GM12878 (cell line): ENCODE measurements at regions not wholly inside any gene's neighbourhood (a gene's known extent, or its start where the extent isn't known, plus 50 kb on each side); places are given as distances from the start of the nearest gene placed in this dataset.

ENCODE experiments used
- ATAC-seq: fragments of 200-7000 bp; cut with Tn5 transposase; 3 replicates; pipeline ENCODE4 v1.9.1; 2020; ENCODE audit warnings: mild to moderate bottlenecking, moderate library complexity
- BruUV-seq: library from RNA; stranded (reverse); fragments of 400-500 nt; replicated peaks from 2 replicates; lab custom pipeline; 2021; lab: Mats Ljungman, UMichigan
- CTCF ChIA-PET: fragments of 300-600 bp; sonication (Branson Sonifier 250); formaldehyde crosslinking; extraction: SDS; loops from one replicate; lab custom pipeline; 2021; ENCODE audit warnings: inconsistent platforms; lab: Yijun Ruan, JAX
- POLR2A ChIA-PET: fragments of 350-600 bp; formaldehyde crosslinking; extraction: SDS; loops from one replicate; lab custom pipeline; 2021; ENCODE audit warnings: inconsistent platforms; lab: Charles Lee
- RAD21 ChIA-PET: fragments of 300-600 bp; sonication (Branson Sonifier 250); formaldehyde crosslinking; loops from one replicate; lab custom pipeline; 2023; ENCODE audit warnings: antibody characterized with exemption; ENCODE audit not compliant: unreplicated experiment; lab: Charles Lee
- SMC1A ChIA-PET: fragments of 300-600 bp; sonication (Branson Sonifier 250); formaldehyde crosslinking; loops from one replicate; lab custom pipeline; 2023; ENCODE audit not compliant: unreplicated experiment, uncharacterized antibody; lab: Charles Lee
- DNase-seq: peaks from one replicate; pipeline ENCODE4 v3.0.0-alpha.2; 2011; ENCODE audit warnings: low read depth, low spot score
- FAIRE-seq: peaks from 3 replicates; lab custom pipeline; 2011; peaks lifted over from hg19 to GRCh38; lab: Jason Lieb, UNC
- H2AFZ ChIP-seq: 2 replicates; pipeline ENCODE4 v1.6.0; 2011; ENCODE audit warnings: low read depth, low read length, control low read depth; ENCODE audit not compliant: control insufficient read depth
- H3K27ac ChIP-seq: 2 replicates; pipeline ENCODE4 v1.5.1; 2011; ENCODE audit warnings: control low read depth; ENCODE audit not compliant: control insufficient read depth, insufficient read depth
- H3K27me3 ChIP-seq, 2 experiments: replicated peaks in 1 of 2; 2 replicates each; pipeline versions ENCODE4 v1.6.0 to v1.6.1; 2011; ENCODE audit warnings: low read length in 1 of 2; ENCODE audit not compliant: control insufficient read depth in 2 of 2, insufficient read depth in 2 of 2
- H3K36me3 ChIP-seq, 2 experiments: 2 replicates each; pipeline ENCODE4 v1.5.1; 2011; ENCODE audit warnings: low read length in 1 of 2; ENCODE audit not compliant: control insufficient read depth in 2 of 2, insufficient read depth in 2 of 2
- H3K4me1 ChIP-seq: 2 replicates; pipeline ENCODE4 v1.6.1; 2011; ENCODE audit warnings: mild to moderate bottlenecking, low read length, moderate library complexity, mixed read lengths; ENCODE audit not compliant: control insufficient read depth, insufficient read depth
- H3K4me2 ChIP-seq: 2 replicates; pipeline ENCODE4 v1.6.0; 2011; ENCODE audit warnings: control low read depth; ENCODE audit not compliant: control insufficient read depth, insufficient read depth
- H3K4me3 ChIP-seq: fragments of 200-600 bp; sonication (generic); 2 replicates; pipeline ENCODE4 v1.5.1; 2016
- H3K79me2 ChIP-seq: 2 replicates; pipeline ENCODE4 v1.6.0; 2011; ENCODE audit warnings: low read length; ENCODE audit not compliant: control insufficient read depth, insufficient read depth
- H3K9ac ChIP-seq: 2 replicates; pipeline ENCODE4 v1.8.0; 2011; ENCODE audit warnings: low read length, control low read depth, mixed read lengths; ENCODE audit not compliant: control insufficient read depth, insufficient read depth
- H3K9me3 ChIP-seq: replicated peaks from 3 replicates; pipeline ENCODE4 v1.5.1; 2011; ENCODE audit warnings: mild to moderate bottlenecking, low read length; ENCODE audit not compliant: control insufficient read depth, insufficient read depth
- H4K20me1 ChIP-seq: 2 replicates; pipeline ENCODE4 v1.6.0; 2011; ENCODE audit not compliant: control insufficient read depth, insufficient read depth
- CBX3 ChIP-seq: fragments of 200-600 bp; sonication (generic); IDR thresholded peaks from 2 replicates; pipeline ENCODE4 v1.6.1; 2016; ENCODE audit warnings: low read depth, borderline replicate concordance
- MXI1 ChIP-seq: fragments of 150-350 bp; IDR thresholded peaks from 2 replicates; pipeline ENCODE4 v1.6.1; 2011; ENCODE audit warnings: low read depth, mild to moderate bottlenecking, inconsistent platforms, low read length, improper control_type of control experiment
- NR2C2 ChIP-seq: IDR thresholded peaks from 2 replicates; pipeline ENCODE4 v1.6.1; 2011; ENCODE audit warnings: borderline replicate concordance, low read depth; ENCODE audit not compliant: control insufficient read depth, insufficient read length
- SIN3A ChIP-seq: IDR thresholded peaks from 2 replicates; pipeline ENCODE4 v1.6.1; 2012; ENCODE audit warnings: low read depth, low read length, improper control_type of control experiment
- SIX5 ChIP-seq: IDR thresholded peaks from 2 replicates; pipeline ENCODE4 v1.6.1; 2011; ENCODE audit warnings: mild to moderate bottlenecking, low read depth, low read length, moderate library complexity; ENCODE audit not compliant: severe bottlenecking
- STAT1 ChIP-seq: fragments of 450-650 bp; conservative IDR thresholded peaks from 2 replicates; pipeline ENCODE4 v1.6.1; 2014; ENCODE audit warnings: antibody characterized with exemption, mild to moderate bottlenecking
- TCF3 ChIP-seq: IDR thresholded peaks from 2 replicates; pipeline ENCODE4 v1.6.1; 2012; ENCODE audit warnings: low read depth, mild to moderate bottlenecking, low read length, borderline replicate concordance; ENCODE audit not compliant: insufficient read depth
- WGBS: methylation state at CpG from one replicate; pipeline ENCODE4 v1.1.6; 2016; ENCODE audit warnings: low lambda C conversion rate; ENCODE audit not compliant: insufficient replicate concordance, insufficient coverage; ENCODE audit errors: missing lambda C conversion rate; 5-methylcytosine and 5-hydroxymethylcytosine counted together
- in situ Hi-C: fragments of 300-500 bp; cut with MboI; formaldehyde crosslinking; loops from 9 replicates; pipeline ENCODE4 v1.14.3; 2018; ENCODE audit warnings: mixed read lengths
- intact Hi-C: fragments of 100-400 bp; cut with micrococcal nuclease; formaldehyde crosslinking; loops from one replicate; pipeline ENCODE4 v1.14.2; 2022; ENCODE audit not compliant: unreplicated experiment
- TF ChIP-seq, protein P1 (sequence below): fragments of 450-650 bp; formaldehyde crosslinking; IDR thresholded peaks from 2 replicates; pipeline ENCODE4 v1.4.0; 2022; ENCODE audit warnings: mild to moderate bottlenecking, moderate library complexity
- TF ChIP-seq, protein P2 (sequence below): fragments of 450-650 bp; conservative IDR thresholded peaks from 2 replicates; pipeline ENCODE4 v1.6.1; 2017; ENCODE audit warnings: mild to moderate bottlenecking, moderate library complexity

GRCh38 chr15:80324545-80325080, 72.6 kb upstream of the CTXND1 start:
- H3K4me2 ChIP-seq: no peak overlapping the region
- H3K27me3 ChIP-seq: no peaks in the 10 kb centered on the region; a peak in 3 of 4 replicates
- POLR2A ChIA-PET: interaction anchor here (0.6 kb wide), 1 partner anchor 63 kb away, joined by 4 read pairs; no protein-coding TSS in a partner anchor
- intact Hi-C loops: no loop called here
- in situ Hi-C loops: no loop called here
- H2AFZ ChIP-seq: no peak overlapping the region
- ATAC-seq: no peak
- DNase-seq: no peak
- WGBS: 44% methylated on average over 3 of the region's 3 CpGs
- H4K20me1 ChIP-seq: no peaks in the 10 kb centered on the region
- no peak overlapping the region for H3K27ac ChIP-seq
- TF ChIP-seq TCF3: no peak
- no peak for TF ChIP-seq SIX5
- TF ChIP-seq STAT1: no peak
- TF ChIP-seq, protein P1, sequence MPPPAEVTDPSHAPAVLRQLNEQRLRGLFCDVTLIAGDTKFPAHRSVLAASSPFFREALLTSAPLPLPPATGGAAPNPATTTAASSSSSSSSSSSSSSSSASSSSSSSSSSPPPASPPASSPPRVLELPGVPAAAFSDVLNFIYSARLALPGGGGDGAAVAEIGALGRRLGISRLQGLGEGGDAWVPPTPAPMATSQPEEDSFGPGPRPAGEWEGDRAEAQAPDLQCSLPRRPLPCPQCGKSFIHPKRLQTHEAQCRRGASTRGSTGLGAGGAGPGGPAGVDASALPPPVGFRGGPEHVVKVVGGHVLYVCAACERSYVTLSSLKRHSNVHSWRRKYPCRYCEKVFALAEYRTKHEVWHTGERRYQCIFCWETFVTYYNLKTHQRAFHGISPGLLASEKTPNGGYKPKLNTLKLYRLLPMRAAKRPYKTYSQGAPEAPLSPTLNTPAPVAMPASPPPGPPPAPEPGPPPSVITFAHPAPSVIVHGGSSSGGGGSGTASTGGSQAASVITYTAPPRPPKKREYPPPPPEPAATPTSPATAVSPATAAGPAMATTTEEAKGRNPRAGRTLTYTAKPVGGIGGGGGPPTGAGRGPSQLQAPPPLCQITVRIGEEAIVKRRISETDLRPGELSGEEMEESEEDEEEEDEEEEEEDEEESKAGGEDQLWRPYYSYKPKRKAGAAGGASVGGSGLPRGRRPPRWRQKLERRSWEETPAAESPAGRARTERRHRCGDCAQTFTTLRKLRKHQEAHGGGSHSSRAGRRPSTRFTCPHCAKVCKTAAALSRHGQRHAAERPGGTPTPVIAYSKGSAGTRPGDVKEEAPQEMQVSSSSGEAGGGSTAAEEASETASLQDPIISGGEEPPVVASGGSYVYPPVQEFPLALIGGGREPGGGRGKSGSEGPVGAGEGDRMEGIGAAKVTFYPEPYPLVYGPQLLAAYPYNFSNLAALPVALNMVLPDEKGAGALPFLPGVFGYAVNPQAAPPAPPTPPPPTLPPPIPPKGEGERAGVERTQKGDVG (CRISPR knock-in tag): no peak
- TF ChIP-seq MXI1: no peak
- no peak for TF ChIP-seq NR2C2
- TF ChIP-seq, protein P2, sequence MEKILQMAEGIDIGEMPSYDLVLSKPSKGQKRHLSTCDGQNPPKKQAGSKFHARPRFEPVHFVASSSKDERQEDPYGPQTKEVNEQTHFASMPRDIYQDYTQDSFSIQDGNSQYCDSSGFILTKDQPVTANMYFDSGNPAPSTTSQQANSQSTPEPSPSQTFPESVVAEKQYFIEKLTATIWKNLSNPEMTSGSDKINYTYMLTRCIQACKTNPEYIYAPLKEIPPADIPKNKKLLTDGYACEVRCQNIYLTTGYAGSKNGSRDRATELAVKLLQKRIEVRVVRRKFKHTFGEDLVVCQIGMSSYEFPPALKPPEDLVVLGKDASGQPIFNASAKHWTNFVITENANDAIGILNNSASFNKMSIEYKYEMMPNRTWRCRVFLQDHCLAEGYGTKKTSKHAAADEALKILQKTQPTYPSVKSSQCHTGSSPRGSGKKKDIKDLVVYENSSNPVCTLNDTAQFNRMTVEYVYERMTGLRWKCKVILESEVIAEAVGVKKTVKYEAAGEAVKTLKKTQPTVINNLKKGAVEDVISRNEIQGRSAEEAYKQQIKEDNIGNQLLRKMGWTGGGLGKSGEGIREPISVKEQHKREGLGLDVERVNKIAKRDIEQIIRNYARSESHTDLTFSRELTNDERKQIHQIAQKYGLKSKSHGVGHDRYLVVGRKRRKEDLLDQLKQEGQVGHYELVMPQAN: no peak
- no peak for TF ChIP-seq CBX3
- TF ChIP-seq SIN3A: no peak
- no peaks in the 10 kb centered on the region for H3K4me1 ChIP-seq
- SMC1A ChIA-PET: no interaction called here
- no peaks in the 10 kb centered on the region for H3K36me3 ChIP-seq
- CTCF ChIA-PET: no interaction called here
- no peak overlapping the region for H3K9ac ChIP-seq
- H3K79me2 ChIP-seq: no peaks in the 10 kb centered on the region
- no peaks in the 10 kb centered on the region for H3K9me3 ChIP-seq
- BruUV-seq: no TSS peak
- no peak for FAIRE-seq
- RAD21 ChIA-PET: no interaction called here
- no peak overlapping the region for H3K4me3 ChIP-seq
